WTC11 (cell line): ENCODE measurements at regions not wholly inside any gene's neighbourhood (a gene's known extent, or its start where the extent isn't known, plus 50 kb on each side); places are given as distances from the start of the nearest gene placed in this dataset.

ENCODE experiments used
- ATAC-seq: fragments of 200-7000 bp; cut with Tn5 transposase; 2 replicates; pipeline ENCODE4 v1.10.0; 2021; ENCODE audit warnings: mild to moderate bottlenecking, moderate library complexity
- CTCF ChIA-PET: fragments of 300-600 bp; sonication (Branson Sonifier 250); formaldehyde crosslinking; loops from one replicate; lab custom pipeline; 2021; ENCODE audit warnings: antibody characterized with exemption; lab: Charles Lee
- POLR2A ChIA-PET: fragments of 350-600 bp; sonication (Branson Sonifier 250); formaldehyde crosslinking; loops from one replicate; lab custom pipeline; 2021; ENCODE audit warnings: antibody characterized with exemption; lab: Charles Lee
- DNase-seq: peaks from one replicate; pipeline ENCODE4 v3.0.0; 2021; ENCODE audit warnings: low spot score
- H3K27ac Mint-ChIP-seq: 2 replicates; pipeline ENCODE4 v1.8.0; 2021; ENCODE audit warnings: mixed read lengths
- H3K27me3 Mint-ChIP-seq: 2 replicates; pipeline ENCODE4 v1.8.0; 2021; ENCODE audit warnings: low read depth, mild to moderate bottlenecking, moderate library complexity, mixed read lengths
- H3K36me3 Mint-ChIP-seq: 2 replicates; pipeline ENCODE4 v1.8.0; 2021; ENCODE audit warnings: mixed read lengths
- H3K4me1 Mint-ChIP-seq: 2 replicates; pipeline ENCODE4 v1.8.0; 2022; ENCODE audit warnings: mixed read lengths
- H3K4me3 Mint-ChIP-seq: 2 replicates; pipeline ENCODE4 v1.8.0; 2021; ENCODE audit warnings: mild to moderate bottlenecking, moderate library complexity, mixed read lengths
- H3K9me3 Mint-ChIP-seq: 2 replicates; pipeline ENCODE4 v1.8.0; 2021; ENCODE audit warnings: mixed read lengths
- CREM ChIP-seq: sonication (generic); formaldehyde crosslinking; IDR thresholded peaks from 2 replicates; pipeline ENCODE4 v1.8.1; 2022; ENCODE audit warnings: mild to moderate bottlenecking, missing genetic modification reagents, moderate library complexity
- CTCF ChIP-seq: fragments of 200-600 bp; IDR thresholded peaks from 2 replicates; pipeline ENCODE4 v1.8.0; 2022; ENCODE audit warnings: antibody characterized with exemption
- ETV6 ChIP-seq: sonication (generic); formaldehyde crosslinking; IDR thresholded peaks from 2 replicates; pipeline ENCODE4 v1.8.1; 2022; ENCODE audit warnings: mild to moderate bottlenecking, missing genetic modification reagents
- FOXJ3 ChIP-seq: sonication (generic); formaldehyde crosslinking; IDR thresholded peaks from 2 replicates; pipeline ENCODE4 v1.9.0; 2021; ENCODE audit warnings: missing genetic modification reagents, mild to moderate bottlenecking, borderline replicate concordance
- IRF1 ChIP-seq: sonication (generic); formaldehyde crosslinking; IDR thresholded peaks from 2 replicates; pipeline ENCODE4 v1.8.0; 2023; ENCODE audit warnings: missing genetic modification reagents
- IRF2 ChIP-seq: sonication (generic); formaldehyde crosslinking; IDR thresholded peaks from 2 replicates; pipeline ENCODE4 v1.8.0; 2022; ENCODE audit warnings: low read depth, missing genetic modification reagents, borderline replicate concordance
- STAT6 ChIP-seq: sonication (generic); formaldehyde crosslinking; conservative IDR thresholded peaks from 2 replicates; pipeline ENCODE4 v1.8.1; 2023; ENCODE audit warnings: mild to moderate bottlenecking, low read depth, missing genetic modification reagents, moderate library complexity
- ZNF396 ChIP-seq: fragments of 250-450 bp; sonication (Bioruptor Pico); IDR thresholded peaks from 2 replicates; pipeline ENCODE4 v1.8.0; 2021; ENCODE audit warnings: mild to moderate bottlenecking, moderate library complexity, borderline replicate concordance
- TF ChIP-seq, protein P1 (sequence below): sonication (generic); formaldehyde crosslinking; IDR thresholded peaks from 2 replicates; pipeline ENCODE4 v1.8.0; 2022; ENCODE audit warnings: mild to moderate bottlenecking, missing genetic modification reagents
- TF ChIP-seq, protein P2 (sequence below): fragments of 250-450 bp; sonication (Bioruptor Pico); IDR thresholded peaks from 2 replicates; pipeline ENCODE4 v1.9.0; 2021; ENCODE audit warnings: mild to moderate bottlenecking
- TF ChIP-seq, protein P3 (sequence below): fragments of 250-450 bp; sonication (Bioruptor Pico); IDR thresholded peaks from 2 replicates; pipeline ENCODE4 v2.1.2; 2022; ENCODE audit warnings: mild to moderate bottlenecking, moderate library complexity
- TF ChIP-seq, protein P4 (sequence below): sonication (generic); formaldehyde crosslinking; IDR thresholded peaks from 2 replicates; pipeline ENCODE4 v1.8.1; 2023; ENCODE audit warnings: mild to moderate bottlenecking, missing genetic modification reagents, borderline replicate concordance

- CTCF ChIA-PET, result no interaction called here
These were observed 79.6 kb upstream of the C3orf49 start for GRCh38 chr3:63739474-63739873.

More at GRCh38 chr3:63739474-63739873, 79.6 kb upstream of the C3orf49 start:
- Mint-ChIP-seq H3K36me3 (peaks cover 9% of the 10 kb centered on the region), H3K27ac (no peak overlapping the region), H3K4me1 (no peaks in the 10 kb centered on the region), H3K9me3 (peaks cover 4% of the 10 kb centered on the region), H3K27me3 (peaks cover 3% of the 10 kb centered on the region; the same call in 1 of the 2 replicates), H3K4me3 (no peak overlapping the region)
- POLR2A ChIA-PET, result no interaction called here
- no peak for TF ChIP-seq IRF1 (CRISPR knock-in tag)
- no peak for TF ChIP-seq CTCF
- no peak for TF ChIP-seq ETV6 (CRISPR knock-in tag)
- TF ChIP-seq, protein P1, sequence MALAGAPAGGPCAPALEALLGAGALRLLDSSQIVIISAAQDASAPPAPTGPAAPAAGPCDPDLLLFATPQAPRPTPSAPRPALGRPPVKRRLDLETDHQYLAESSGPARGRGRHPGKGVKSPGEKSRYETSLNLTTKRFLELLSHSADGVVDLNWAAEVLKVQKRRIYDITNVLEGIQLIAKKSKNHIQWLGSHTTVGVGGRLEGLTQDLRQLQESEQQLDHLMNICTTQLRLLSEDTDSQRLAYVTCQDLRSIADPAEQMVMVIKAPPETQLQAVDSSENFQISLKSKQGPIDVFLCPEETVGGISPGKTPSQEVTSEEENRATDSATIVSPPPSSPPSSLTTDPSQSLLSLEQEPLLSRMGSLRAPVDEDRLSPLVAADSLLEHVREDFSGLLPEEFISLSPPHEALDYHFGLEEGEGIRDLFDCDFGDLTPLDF (CRISPR knock-in tag), result no peak
- no peak for TF ChIP-seq CREM (CRISPR knock-in tag)
- no peak for TF ChIP-seq FOXJ3
- no peak for TF ChIP-seq STAT6 (CRISPR knock-in tag)
- TF ChIP-seq, protein P2, sequence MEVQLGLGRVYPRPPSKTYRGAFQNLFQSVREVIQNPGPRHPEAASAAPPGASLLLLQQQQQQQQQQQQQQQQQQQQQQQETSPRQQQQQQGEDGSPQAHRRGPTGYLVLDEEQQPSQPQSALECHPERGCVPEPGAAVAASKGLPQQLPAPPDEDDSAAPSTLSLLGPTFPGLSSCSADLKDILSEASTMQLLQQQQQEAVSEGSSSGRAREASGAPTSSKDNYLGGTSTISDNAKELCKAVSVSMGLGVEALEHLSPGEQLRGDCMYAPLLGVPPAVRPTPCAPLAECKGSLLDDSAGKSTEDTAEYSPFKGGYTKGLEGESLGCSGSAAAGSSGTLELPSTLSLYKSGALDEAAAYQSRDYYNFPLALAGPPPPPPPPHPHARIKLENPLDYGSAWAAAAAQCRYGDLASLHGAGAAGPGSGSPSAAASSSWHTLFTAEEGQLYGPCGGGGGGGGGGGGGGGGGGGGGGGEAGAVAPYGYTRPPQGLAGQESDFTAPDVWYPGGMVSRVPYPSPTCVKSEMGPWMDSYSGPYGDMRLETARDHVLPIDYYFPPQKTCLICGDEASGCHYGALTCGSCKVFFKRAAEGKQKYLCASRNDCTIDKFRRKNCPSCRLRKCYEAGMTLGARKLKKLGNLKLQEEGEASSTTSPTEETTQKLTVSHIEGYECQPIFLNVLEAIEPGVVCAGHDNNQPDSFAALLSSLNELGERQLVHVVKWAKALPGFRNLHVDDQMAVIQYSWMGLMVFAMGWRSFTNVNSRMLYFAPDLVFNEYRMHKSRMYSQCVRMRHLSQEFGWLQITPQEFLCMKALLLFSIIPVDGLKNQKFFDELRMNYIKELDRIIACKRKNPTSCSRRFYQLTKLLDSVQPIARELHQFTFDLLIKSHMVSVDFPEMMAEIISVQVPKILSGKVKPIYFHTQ (CRISPR knock-in tag), result no peak
- TF ChIP-seq, protein P3, sequence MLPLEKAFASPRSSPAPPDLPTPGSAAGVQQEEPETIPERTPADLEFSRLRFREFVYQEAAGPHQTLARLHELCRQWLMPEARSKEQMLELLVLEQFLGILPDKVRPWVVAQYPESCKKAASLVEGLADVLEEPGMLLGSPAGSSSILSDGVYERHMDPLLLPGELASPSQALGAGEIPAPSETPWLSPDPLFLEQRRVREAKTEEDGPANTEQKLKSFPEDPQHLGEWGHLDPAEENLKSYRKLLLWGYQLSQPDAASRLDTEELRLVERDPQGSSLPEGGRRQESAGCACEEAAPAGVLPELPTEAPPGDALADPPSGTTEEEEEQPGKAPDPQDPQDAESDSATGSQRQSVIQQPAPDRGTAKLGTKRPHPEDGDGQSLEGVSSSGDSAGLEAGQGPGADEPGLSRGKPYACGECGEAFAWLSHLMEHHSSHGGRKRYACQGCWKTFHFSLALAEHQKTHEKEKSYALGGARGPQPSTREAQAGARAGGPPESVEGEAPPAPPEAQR (CRISPR knock-in tag), result no peak
- TF ChIP-seq ZNF396 (CRISPR knock-in tag), result no peak
- TF ChIP-seq IRF2, result no peak
- TF ChIP-seq, protein P4, sequence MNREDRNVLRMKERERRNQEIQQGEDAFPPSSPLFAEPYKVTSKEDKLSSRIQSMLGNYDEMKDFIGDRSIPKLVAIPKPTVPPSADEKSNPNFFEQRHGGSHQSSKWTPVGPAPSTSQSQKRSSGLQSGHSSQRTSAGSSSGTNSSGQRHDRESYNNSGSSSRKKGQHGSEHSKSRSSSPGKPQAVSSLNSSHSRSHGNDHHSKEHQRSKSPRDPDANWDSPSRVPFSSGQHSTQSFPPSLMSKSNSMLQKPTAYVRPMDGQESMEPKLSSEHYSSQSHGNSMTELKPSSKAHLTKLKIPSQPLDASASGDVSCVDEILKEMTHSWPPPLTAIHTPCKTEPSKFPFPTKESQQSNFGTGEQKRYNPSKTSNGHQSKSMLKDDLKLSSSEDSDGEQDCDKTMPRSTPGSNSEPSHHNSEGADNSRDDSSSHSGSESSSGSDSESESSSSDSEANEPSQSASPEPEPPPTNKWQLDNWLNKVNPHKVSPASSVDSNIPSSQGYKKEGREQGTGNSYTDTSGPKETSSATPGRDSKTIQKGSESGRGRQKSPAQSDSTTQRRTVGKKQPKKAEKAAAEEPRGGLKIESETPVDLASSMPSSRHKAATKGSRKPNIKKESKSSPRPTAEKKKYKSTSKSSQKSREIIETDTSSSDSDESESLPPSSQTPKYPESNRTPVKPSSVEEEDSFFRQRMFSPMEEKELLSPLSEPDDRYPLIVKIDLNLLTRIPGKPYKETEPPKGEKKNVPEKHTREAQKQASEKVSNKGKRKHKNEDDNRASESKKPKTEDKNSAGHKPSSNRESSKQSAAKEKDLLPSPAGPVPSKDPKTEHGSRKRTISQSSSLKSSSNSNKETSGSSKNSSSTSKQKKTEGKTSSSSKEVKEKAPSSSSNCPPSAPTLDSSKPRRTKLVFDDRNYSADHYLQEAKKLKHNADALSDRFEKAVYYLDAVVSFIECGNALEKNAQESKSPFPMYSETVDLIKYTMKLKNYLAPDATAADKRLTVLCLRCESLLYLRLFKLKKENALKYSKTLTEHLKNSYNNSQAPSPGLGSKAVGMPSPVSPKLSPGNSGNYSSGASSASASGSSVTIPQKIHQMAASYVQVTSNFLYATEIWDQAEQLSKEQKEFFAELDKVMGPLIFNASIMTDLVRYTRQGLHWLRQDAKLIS (CRISPR knock-in tag), result no peak
- ATAC-seq (no peak), DNase-seq (no peak)
